ENCODE measurements at regions not wholly inside any gene's neighbourhood (a gene's known extent, or its start where the extent isn't known, plus 50 kb on each side); places are given as distances from the start of the nearest gene placed in this dataset.

DNA sequence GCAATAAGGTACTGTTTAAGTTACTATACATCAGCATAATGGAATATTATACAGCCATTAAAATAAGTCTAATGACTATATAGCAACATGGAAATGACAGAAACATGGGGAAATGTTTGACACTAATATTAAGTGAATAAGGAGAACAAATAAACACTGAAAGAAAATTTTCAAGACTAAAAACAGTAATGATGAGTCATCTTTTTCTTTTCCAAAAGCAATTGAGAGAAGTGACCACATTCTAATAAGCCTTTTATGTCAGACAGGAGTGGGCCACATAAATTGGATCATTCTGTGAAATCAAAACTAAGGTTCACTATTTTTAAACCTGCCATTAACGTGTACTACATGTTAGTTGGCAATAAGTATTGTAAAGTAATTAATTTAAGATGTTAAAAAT lies 187.5 kb downstream of the AHR start:
- Mint-ChIP-seq H3K9me3 (ENCODE audit: low read depth) (no peaks in the 10 kb centered on the region), H3K27ac (no peak overlapping the region), H3K4me1 (ENCODE audit: low read depth) (no peaks in the 10 kb centered on the region), H3K36me3 (no peaks in the 10 kb centered on the region), H3K4me3 (no peak overlapping the region), H3K27me3 (no peaks in the 10 kb centered on the region)

DNA sequence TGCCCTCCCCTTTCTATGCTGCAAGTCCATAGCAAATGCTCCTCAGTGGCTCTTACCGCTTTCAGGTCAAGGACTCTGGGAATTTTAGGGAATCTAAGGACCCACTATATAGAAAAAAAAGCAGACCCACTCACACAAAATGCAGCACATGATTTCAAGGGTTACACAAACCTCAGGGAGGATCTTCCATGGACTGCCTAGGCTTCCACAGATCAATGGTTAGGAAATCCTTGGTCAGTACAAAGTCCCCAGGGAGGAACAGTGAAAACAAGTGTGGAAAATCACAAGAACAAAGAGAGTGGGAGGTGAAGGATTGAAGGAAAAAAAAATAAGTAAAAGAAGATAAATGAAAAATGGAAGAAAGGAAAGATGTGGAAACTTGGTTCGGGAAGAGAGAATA lies 188.4 kb downstream of the AHR start:
- Mint-ChIP-seq H3K27ac (no peak overlapping the region), H3K9me3 (ENCODE audit: low read depth) (no peaks in the 10 kb centered on the region), H3K36me3 (no peaks in the 10 kb centered on the region), H3K27me3 (no peaks in the 10 kb centered on the region), H3K4me3 (no peak overlapping the region), H3K4me1 (ENCODE audit: low read depth) (no peaks in the 10 kb centered on the region)

GRCh38 chr7:17487343-17487742 lies 188.9 kb downstream of the AHR start:
- Mint-ChIP-seq H3K4me1 (ENCODE audit: low read depth) (no peaks in the 10 kb centered on the region), H3K27ac (no peak overlapping the region), H3K4me3 (no peak overlapping the region), H3K9me3 (ENCODE audit: low read depth) (no peaks in the 10 kb centered on the region), H3K36me3 (no peaks in the 10 kb centered on the region), H3K27me3 (no peaks in the 10 kb centered on the region)

GRCh38 chr7:17488829-17489228 lies 190.4 kb downstream of the AHR start:
- no peak overlapping the region for H3K4me3 Mint-ChIP-seq
- H3K27ac Mint-ChIP-seq = no peak overlapping the region
- H3K36me3 Mint-ChIP-seq = no peaks in the 10 kb centered on the region
- no peaks in the 10 kb centered on the region for H3K9me3 Mint-ChIP-seq (ENCODE audit: low read depth)
- H3K27me3 Mint-ChIP-seq = no peaks in the 10 kb centered on the region
- no peaks in the 10 kb centered on the region for H3K4me1 Mint-ChIP-seq (ENCODE audit: low read depth)

DNA sequence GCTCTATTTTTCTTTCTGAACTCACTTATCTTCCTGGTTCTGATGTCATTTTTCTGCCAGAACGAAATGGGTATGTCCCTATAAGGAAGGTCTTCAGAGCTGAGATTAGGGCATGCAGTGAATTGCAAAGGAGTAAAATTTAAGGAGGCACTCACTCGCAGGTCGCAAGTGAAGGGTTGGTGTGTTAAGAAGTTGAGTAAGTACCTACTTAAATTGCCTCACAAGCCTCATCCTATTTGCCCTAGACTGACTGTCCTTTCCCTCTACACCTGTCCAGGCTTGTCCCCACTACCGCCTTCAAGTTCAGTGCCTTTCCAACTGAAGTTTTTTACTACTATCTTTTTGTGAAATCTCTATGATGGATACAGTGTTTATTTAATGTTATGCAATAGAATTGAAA lies 191.5 kb downstream of the AHR start:
- Mint-ChIP-seq H3K27ac (no peak overlapping the region), H3K4me3 (no peak overlapping the region)

DNA sequence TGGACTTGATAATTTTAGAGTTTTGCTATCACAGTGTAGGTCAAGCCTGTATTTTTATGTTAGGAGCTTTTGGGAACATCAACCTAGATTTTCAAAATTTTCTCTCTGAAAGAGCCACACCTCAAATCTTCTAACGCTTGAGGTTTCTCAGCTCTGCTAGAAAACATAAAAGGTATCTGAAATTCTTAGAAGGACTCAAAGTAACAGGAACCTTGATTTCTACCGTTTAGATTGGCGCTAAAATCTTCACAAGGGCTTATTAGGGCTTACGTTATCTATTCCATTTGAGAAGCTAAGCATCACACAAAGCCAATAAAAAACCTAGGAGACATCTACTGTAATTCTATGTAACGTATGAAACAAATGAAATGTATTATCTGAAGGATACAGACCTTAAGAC lies 192.4 kb downstream of the AHR start:
- H3K27ac Mint-ChIP-seq = no peak overlapping the region

More for the DNA sequence above, 191.5 kb downstream of the AHR start:
- Mint-ChIP-seq H3K4me1 (ENCODE audit: low read depth) (no peaks in the 10 kb centered on the region), H3K36me3 (no peaks in the 10 kb centered on the region), H3K9me3 (ENCODE audit: low read depth) (no peaks in the 10 kb centered on the region), H3K27me3 (no peaks in the 10 kb centered on the region)

DNA sequence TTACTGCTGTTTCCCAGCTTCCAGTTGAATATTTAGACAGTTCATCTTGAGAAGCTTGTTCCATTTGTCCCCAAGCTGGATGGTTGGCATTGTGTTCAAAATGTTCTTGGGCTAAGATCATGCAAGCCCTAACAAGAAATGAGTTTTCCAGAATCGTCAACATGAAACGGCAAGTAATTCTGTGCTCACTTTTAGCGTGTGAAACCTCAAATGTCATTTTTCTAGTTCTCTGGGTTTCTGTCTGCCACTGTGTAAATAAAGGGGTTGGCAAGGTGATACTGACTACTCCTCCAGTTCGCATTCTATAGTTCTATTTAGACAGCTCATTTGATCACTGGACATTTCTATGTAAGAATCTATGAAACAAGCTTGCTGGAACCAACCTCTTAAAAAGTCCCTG lies 194.0 kb downstream of the AHR start:
- Mint-ChIP-seq H3K4me3 (no peak overlapping the region), H3K27ac (no peak overlapping the region), H3K4me1 (ENCODE audit: low read depth) (no peaks in the 10 kb centered on the region), H3K27me3 (no peaks in the 10 kb centered on the region), H3K9me3 (ENCODE audit: low read depth) (no peaks in the 10 kb centered on the region), H3K36me3 (no peaks in the 10 kb centered on the region)

More for the DNA sequence above, 192.4 kb downstream of the AHR start:
- Mint-ChIP-seq H3K4me3 (no peak overlapping the region), H3K36me3 (no peaks in the 10 kb centered on the region), H3K27me3 (no peaks in the 10 kb centered on the region), H3K4me1 (ENCODE audit: low read depth) (no peaks in the 10 kb centered on the region), H3K9me3 (ENCODE audit: low read depth) (no peaks in the 10 kb centered on the region)

- Mint-ChIP-seq H3K4me1 (ENCODE audit: low read depth) (no peaks in the 10 kb centered on the region), H3K27me3 (no peaks in the 10 kb centered on the region), H3K9me3 (ENCODE audit: low read depth) (no peaks in the 10 kb centered on the region), H3K36me3 (no peaks in the 10 kb centered on the region), H3K27ac (no peak overlapping the region), H3K4me3 (no peak overlapping the region)
Observed at GRCh38 chr7:17493446-17493845, 195.0 kb downstream of the AHR start.

DNA sequence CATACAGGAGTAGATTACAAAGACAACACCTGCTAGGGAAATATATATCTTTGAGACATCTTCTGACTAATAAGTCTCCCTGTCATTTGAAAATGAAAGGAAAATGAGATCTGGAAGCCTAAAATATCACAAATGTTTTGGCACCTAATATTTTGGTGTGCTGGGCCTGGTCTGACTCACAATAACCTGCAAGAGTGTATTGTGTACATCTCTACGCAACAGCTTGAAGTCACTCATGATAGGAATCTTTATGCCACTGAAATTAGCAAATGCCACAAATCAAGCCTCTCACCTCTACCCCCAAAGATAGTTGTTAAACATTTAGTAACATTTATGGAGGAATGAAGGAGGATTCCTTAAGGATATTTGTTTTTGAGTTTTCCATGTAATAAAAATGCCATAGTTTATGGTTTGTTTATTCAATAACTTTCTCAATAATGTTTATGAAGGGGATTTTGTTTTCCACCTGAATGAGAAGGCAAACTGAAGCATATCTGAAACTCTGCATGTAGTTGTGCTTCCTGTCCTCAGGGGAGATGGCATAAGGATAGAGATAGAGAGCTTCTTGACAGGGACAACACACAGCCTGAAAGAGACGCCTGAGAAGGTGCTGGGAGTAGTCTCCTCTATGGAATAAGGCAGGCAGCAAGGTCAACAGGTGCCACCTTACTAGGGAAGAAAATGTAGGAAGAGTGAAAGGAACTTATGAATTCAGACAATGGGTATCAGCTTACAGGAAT lies 197.4 kb downstream of the AHR start:
- Mint-ChIP-seq H3K27me3 (no peaks in the 10 kb centered on the region), H3K4me1 (ENCODE audit: low read depth) (no peaks in the 10 kb centered on the region), H3K9me3 (ENCODE audit: low read depth) (no peaks in the 10 kb centered on the region), H3K36me3 (no peaks in the 10 kb centered on the region), H3K27ac (no peak overlapping the region), H3K4me3 (no peak overlapping the region)

GRCh38 chr7:17497136-17497535 lies 198.7 kb downstream of the AHR start:
- H3K27ac Mint-ChIP-seq = no peak overlapping the region
- no peaks in the 10 kb centered on the region for H3K27me3 Mint-ChIP-seq
- H3K36me3 Mint-ChIP-seq = no peaks in the 10 kb centered on the region
- no peaks in the 10 kb centered on the region for H3K9me3 Mint-ChIP-seq (ENCODE audit: low read depth)
- H3K4me1 Mint-ChIP-seq (ENCODE audit: low read depth) = no peaks in the 10 kb centered on the region
- H3K4me3 Mint-ChIP-seq = no peak overlapping the region

DNA sequence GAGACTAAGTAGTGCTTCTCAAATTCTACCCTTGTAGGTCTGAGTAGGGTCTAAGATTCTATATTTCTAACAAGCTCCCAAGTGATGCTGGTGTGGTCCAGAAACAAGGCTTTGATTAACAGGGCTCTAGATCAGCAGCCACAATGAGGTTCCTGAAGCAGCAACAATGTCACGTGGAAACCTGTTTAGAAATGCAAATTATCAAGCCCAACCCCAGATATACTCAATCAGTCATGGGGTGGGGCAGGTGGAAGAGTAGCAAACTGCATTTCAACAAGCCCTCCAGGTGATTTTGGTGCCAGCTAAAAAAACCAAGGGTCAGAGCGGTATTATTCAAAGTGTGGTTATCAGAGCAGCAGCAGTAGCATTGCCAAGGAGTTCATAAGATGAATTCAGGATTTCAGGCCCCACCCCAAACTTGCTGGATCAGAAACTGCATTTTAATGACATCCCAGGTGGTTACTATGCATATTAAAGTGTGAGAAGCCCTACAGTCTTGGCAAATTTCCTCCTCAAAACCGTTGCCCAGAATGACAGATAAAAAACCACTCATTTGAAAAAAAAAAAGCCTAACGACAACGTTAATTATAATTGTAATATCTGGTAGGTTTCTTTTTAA lies 199.2 kb downstream of the AHR start:
- no peaks in the 10 kb centered on the region for H3K9me3 Mint-ChIP-seq (ENCODE audit: low read depth)
- no peak overlapping the region for H3K4me3 Mint-ChIP-seq
- no peaks in the 10 kb centered on the region for H3K36me3 Mint-ChIP-seq
- no peaks in the 10 kb centered on the region for H3K27me3 Mint-ChIP-seq
- H3K4me1 Mint-ChIP-seq (ENCODE audit: low read depth) = no peaks in the 10 kb centered on the region
- H3K27ac Mint-ChIP-seq = no peak overlapping the region

- H3K27ac Mint-ChIP-seq = no peak overlapping the region
Observed at GRCh38 chr7:17498230-17498629, 199.8 kb downstream of the AHR start.

DNA sequence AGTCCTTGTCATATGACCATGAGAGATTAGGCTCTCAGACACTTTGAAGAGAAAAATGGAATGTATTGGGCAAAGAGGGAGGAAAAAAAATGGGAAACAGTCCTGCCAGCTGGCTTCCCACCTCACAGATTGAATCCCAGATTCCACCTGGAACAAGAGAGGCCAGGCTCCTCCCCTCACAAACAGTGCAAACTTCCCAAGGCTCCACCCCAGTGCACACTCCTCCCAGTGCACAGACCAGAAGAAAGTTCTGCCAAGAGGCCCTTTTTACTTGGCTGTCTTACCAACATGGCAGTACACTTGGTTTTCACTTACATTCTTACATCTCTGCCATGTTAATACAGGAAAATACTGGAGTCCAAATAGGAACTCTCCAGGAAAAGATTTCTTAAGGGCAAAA lies 202.3 kb downstream of the AHR start:
- no peak overlapping the region for H3K4me3 Mint-ChIP-seq

More at GRCh38 chr7:17498230-17498629, 199.8 kb downstream of the AHR start:
- H3K9me3 Mint-ChIP-seq (ENCODE audit: low read depth) = no peaks in the 10 kb centered on the region
- H3K4me3 Mint-ChIP-seq = no peak overlapping the region
- no peaks in the 10 kb centered on the region for H3K36me3 Mint-ChIP-seq
- no peaks in the 10 kb centered on the region for H3K27me3 Mint-ChIP-seq
- H3K4me1 Mint-ChIP-seq (ENCODE audit: low read depth) = no peaks in the 10 kb centered on the region

DNA sequence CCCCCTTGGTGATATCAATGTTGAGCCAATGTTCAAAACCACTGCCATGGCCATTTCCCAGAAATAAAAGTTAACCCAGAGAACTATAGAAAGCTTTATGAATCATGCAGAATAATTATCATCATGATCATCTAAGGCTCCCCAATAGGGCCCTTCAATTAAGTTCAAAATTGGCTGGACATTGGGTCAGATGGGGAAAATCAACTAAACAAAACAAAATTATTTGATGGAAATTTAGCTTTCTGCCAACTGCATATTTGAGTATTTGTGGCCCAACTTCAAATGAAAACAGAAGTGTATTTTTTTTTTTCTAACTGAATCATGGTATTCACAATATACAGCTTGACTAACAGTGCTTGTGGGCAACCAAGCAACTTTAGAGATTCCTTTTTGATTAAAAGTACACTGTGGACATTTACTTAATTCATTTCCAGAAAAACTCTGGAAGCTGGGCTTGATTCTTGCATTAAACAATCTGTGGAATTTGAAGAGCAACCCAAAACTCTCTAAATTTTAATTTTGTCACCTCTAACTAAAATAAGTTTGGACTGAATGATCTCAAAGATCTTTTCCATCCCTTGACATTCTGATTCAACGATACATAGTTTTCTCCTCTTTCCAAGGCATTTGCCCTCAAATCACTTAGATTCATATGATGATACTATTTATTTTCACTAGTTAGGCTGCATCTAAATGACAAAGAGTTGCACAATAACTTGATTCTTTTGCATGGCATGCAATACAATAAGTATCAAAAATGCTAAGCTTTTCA lies 203.2 kb downstream of the AHR start:
- Mint-ChIP-seq H3K27ac (no peak overlapping the region), H3K27me3 (peaks cover 1% of the 10 kb centered on the region), H3K9me3 (ENCODE audit: low read depth) (no peaks in the 10 kb centered on the region), H3K4me1 (ENCODE audit: low read depth) (no peaks in the 10 kb centered on the region), H3K4me3 (no peak overlapping the region), H3K36me3 (no peaks in the 10 kb centered on the region)

More for the DNA sequence above, 202.3 kb downstream of the AHR start:
- Mint-ChIP-seq H3K36me3 (no peaks in the 10 kb centered on the region), H3K27ac (no peak overlapping the region), H3K4me1 (ENCODE audit: low read depth) (no peaks in the 10 kb centered on the region), H3K27me3 (peaks cover 1% of the 10 kb centered on the region), H3K9me3 (ENCODE audit: low read depth) (no peaks in the 10 kb centered on the region)
